ENCODE measurements at regions not wholly inside any gene's neighbourhood (a gene's known extent, or its start where the extent isn't known, plus 50 kb on each side); places are given as distances from the start of the nearest gene placed in this dataset.

DNA sequence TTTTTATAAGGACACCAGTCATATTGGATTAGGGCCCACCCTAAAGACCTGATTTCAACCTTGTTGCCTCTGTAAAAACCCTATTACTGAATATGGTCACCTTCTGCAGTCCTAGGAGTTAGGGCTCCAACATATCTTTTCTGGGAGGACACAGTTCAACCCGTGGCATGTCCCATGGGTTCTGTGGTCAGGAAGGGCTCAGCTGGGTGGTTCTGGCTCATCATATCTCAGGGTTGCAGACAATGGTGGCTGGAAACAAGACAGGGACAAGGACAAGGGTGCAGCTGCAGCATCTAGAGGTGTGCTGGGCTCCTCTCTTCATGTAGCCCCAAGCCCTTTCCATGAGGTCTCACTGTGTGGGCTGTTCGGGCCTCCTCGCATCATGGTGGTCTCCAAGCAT is 63.1 kb upstream of the FOXF1 start:
- no peak for DNase-seq (ENCODE audit: low spot score)

DNA sequence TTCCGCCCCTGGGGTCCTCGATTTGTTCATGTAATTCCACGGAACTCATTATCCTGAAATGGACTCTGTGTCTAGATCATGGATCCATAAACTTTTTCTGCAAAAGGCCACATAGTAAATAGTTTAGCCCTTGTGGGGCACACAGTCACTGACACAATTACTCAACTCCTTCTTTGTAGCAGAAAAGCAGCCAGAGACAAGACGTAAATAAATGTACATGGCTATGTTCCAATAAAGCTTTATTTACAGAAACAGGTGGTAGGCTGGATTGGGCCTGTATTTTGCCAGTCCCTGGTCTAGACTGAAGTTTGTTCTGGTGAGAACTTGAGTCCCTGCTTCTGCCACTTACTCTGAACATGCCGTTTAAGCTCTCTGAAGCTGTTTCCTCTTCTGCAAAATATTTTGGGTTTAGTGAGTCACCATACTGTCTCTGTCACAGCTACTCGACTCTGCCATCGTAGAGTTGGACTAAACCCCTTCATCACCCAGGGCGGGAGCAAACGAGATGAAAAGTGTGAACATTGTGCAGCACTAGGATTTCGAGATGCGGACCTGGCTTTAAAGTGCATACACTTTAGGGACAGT is 61.9 kb upstream of the FOXF1 start:
- no peak for DNase-seq (ENCODE audit: low spot score)

- no peak for DNase-seq (ENCODE audit: low spot score)
These were observed 60.8 kb upstream of the FOXF1 start for GRCh38 chr16:86449446-86450095.

- no peak for DNase-seq (ENCODE audit: low spot score)
These were observed 59.6 kb upstream of the FOXF1 start for GRCh38 chr16:86450691-86451090.

DNA sequence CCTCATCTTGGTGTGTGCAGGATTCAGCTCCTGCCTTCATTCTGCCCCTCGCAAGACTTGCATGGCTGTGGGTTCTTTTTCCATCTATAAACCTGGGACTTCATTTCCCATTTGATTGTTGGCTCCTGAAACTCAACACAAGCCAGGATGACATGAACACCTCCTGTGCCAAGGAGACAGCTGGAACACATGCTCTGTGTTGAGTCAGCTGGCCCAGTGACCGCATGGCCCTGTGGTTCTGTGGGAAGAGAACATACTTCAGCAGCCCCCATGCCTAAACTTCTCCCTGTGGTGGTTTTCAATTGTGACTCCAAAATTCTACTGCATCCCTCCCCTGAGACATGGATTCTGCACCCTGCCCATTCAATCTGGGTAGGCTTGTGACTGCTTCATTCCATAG is 57.9 kb upstream of the FOXF1 start:
- no peak for DNase-seq (ENCODE audit: low spot score)

- no peak for DNase-seq (ENCODE audit: low spot score)
These were observed 55.2 kb upstream of the FOXF1 start for GRCh38 chr16:86455116-86455515.

- no peak for DNase-seq (ENCODE audit: low spot score)
These were observed 54.7 kb upstream of the FOXF1 start for GRCh38 chr16:86455640-86456039.

- no peak for DNase-seq (ENCODE audit: low spot score)
These were observed 52.7 kb upstream of the FOXF1 start for GRCh38 chr16:86457501-86458148.

- DNase-seq (ENCODE audit: low spot score): no peak
These were observed 52.1 kb upstream of the FOXF1 start for GRCh38 chr16:86458149-86458777.

GRCh38 chr16:86459266-86459665 is 51.1 kb upstream of the FOXF1 start:
- DNase-seq (ENCODE audit: low spot score): no peak
